Keratinocyte (primary cell): ENCODE measurements at regions not wholly inside any gene's neighbourhood (a gene's known extent, or its start where the extent isn't known, plus 50 kb on each side); places are given as distances from the start of the nearest gene placed in this dataset.
"Not testable (repeated sequence)": the region's sequence is repeated elsewhere in the genome, so short reads cannot be mapped to it uniquely, and the experiment has no call there.

Source experiments
- CTCF ChIP-seq, 3 experiments: IDR thresholded peaks in 1 of 3; conservative IDR thresholded peaks in 1 of 3; optimal IDR thresholded peaks in 1 of 3; 2 replicates in 2 of 3; 3 replicates in 1 of 3; pipeline versions ENCODE3 to v1.5.1; 2011; ENCODE audit warnings: low read length in 3 of 3, mild to moderate bottlenecking in 3 of 3, moderate library complexity in 2 of 3, control low read depth in 1 of 3, inconsistent platforms in 1 of 3; ENCODE audit not compliant: insufficient read depth in 2 of 3; ENCODE audit errors: extremely low read depth in 1 of 3
- EZH2 ChIP-seq: IDR thresholded peaks from one replicate; pipeline ENCODE4 v1.6.1; 2012; ENCODE audit warnings: inconsistent platforms, mild to moderate bottlenecking, low read length, moderate library complexity

- not testable (repeated sequence) for TF ChIP-seq CTCF (optimal IDR thresholded peaks at IDR 0.05 in 1 of 3, IDR thresholded peaks at IDR 0.05 in 1 of 3, conservative IDR thresholded peaks at IDR 0.05 in 1 of 3; ENCODE audit: extremely low read depth in 1 of 3, insufficient read depth in 2 of 3, low read length in 3 of 3); EZH2
These were observed 63.0 kb upstream of the HAPSTR1 start for GRCh38 chr16:9028491-9028890.
